ENCODE measurements at regions not wholly inside any gene's neighbourhood (a gene's known extent, or its start where the extent isn't known, plus 50 kb on each side); places are given as distances from the start of the nearest gene placed in this dataset.

- peaks cover 9% of the 10 kb centered on the region for H3K4me1 Mint-ChIP-seq
- TF ChIP-seq CTCF (IDR thresholded peaks at IDR 0.05; ENCODE audit: unreplicated experiment) = no peak
- peaks cover 10% of the 10 kb centered on the region for H3K9me3 Mint-ChIP-seq
- H3K4me3 Mint-ChIP-seq = no peak overlapping the region
- no peak for DNase-seq (ENCODE audit: low spot score in 2 of 2, unreplicated experiment in 2 of 2)
- no peaks in the 10 kb centered on the region for H3K27me3 Mint-ChIP-seq (ENCODE audit: low read depth)
- H3K27ac Mint-ChIP-seq = no peak overlapping the region
- H3K36me3 Mint-ChIP-seq = no peaks in the 10 kb centered on the region
These were observed 419.0 kb upstream of the CDH11 start for GRCh38 chr16:65540901-65541300.

GRCh38 chr16:65538976-65539375, 417.1 kb upstream of the CDH11 start:
- Mint-ChIP-seq H3K27me3 (ENCODE audit: low read depth) (peaks cover 3% of the 10 kb centered on the region), H3K4me1 (no peaks in the 10 kb centered on the region), H3K36me3 (no peaks in the 10 kb centered on the region), H3K4me3 (no peak overlapping the region), H3K9me3 (peaks cover 10% of the 10 kb centered on the region), H3K27ac (no peak overlapping the region)
- no peak for TF ChIP-seq CTCF (IDR thresholded peaks at IDR 0.05; ENCODE audit: unreplicated experiment)
- no peak for DNase-seq (ENCODE audit: low spot score in 2 of 2, unreplicated experiment in 2 of 2)

- Mint-ChIP-seq H3K36me3 (no peaks in the 10 kb centered on the region), H3K27ac (no peak overlapping the region), H3K27me3 (ENCODE audit: low read depth) (peaks cover 3% of the 10 kb centered on the region)
These were observed 415.5 kb upstream of the CDH11 start for GRCh38 chr16:65537336-65537735.

GRCh38 chr16:65534121-65534528, 412.3 kb upstream of the CDH11 start:
- Mint-ChIP-seq H3K4me3 (no peak overlapping the region), H3K27ac (no peak overlapping the region), H3K36me3 (no peaks in the 10 kb centered on the region), H3K27me3 (ENCODE audit: low read depth) (peaks cover 3% of the 10 kb centered on the region), H3K4me1 (peaks cover 11% of the 10 kb centered on the region), H3K9me3 (no peaks in the 10 kb centered on the region)
- no peak for TF ChIP-seq CTCF (IDR thresholded peaks at IDR 0.05; ENCODE audit: unreplicated experiment)
- DNase-seq (ENCODE audit: low spot score in 2 of 2, unreplicated experiment in 2 of 2) = no peak

More at GRCh38 chr16:65537336-65537735, 415.5 kb upstream of the CDH11 start:
- TF ChIP-seq CTCF (IDR thresholded peaks at IDR 0.05; ENCODE audit: unreplicated experiment) = no peak
- peaks cover 5% of the 10 kb centered on the region for H3K4me1 Mint-ChIP-seq
- H3K4me3 Mint-ChIP-seq = no peak overlapping the region
- no peak for DNase-seq (ENCODE audit: low spot score in 2 of 2, unreplicated experiment in 2 of 2)
- H3K9me3 Mint-ChIP-seq = peaks cover 10% of the 10 kb centered on the region

GRCh38 chr16:65532846-65533245, 411.0 kb upstream of the CDH11 start:
- Mint-ChIP-seq H3K4me1 (peaks cover 11% of the 10 kb centered on the region), H3K27ac (peak overlapping the region; percentile 62), H3K9me3 (no peaks in the 10 kb centered on the region), H3K4me3 (no peak overlapping the region), H3K36me3 (no peaks in the 10 kb centered on the region), H3K27me3 (ENCODE audit: low read depth) (peaks cover 3% of the 10 kb centered on the region)
- TF ChIP-seq CTCF (IDR thresholded peaks at IDR 0.05; ENCODE audit: unreplicated experiment) = no peak
- DNase-seq (ENCODE audit: low spot score in 2 of 2, unreplicated experiment in 2 of 2) = no peak

GRCh38 chr16:65532258-65532657, 410.4 kb upstream of the CDH11 start:
- TF ChIP-seq CTCF (IDR thresholded peaks at IDR 0.05; ENCODE audit: unreplicated experiment) = no peak
- Mint-ChIP-seq H3K27ac (peak overlapping the region; percentile 62), H3K4me3 (no peak overlapping the region)

More at GRCh38 chr16:65532258-65532657, 410.4 kb upstream of the CDH11 start:
- Mint-ChIP-seq H3K4me1 (peaks cover 11% of the 10 kb centered on the region), H3K9me3 (peaks cover 5% of the 10 kb centered on the region), H3K36me3 (no peaks in the 10 kb centered on the region), H3K27me3 (ENCODE audit: low read depth) (peaks cover 3% of the 10 kb centered on the region)
- DNase-seq (ENCODE audit: low spot score in 2 of 2, unreplicated experiment in 2 of 2) = no peak

Data from mesothelial cell of epicardium (in vitro differentiated cells).